HFFc6 (cell line): ENCODE measurements at regions not wholly inside any gene's neighbourhood (a gene's known extent, or its start where the extent isn't known, plus 50 kb on each side); places are given as distances from the start of the nearest gene placed in this dataset.

Experiments used
- DNase-seq: peaks from one replicate; pipeline ENCODE4 v3.0.0-alpha.2; 2018
- H3K27ac Mint-ChIP-seq: 2 replicates; pipeline ENCODE4 v1.8.0; 2020; ENCODE audit warnings: mild to moderate bottlenecking, mixed read lengths
- H3K27me3 Mint-ChIP-seq: 2 replicates; pipeline ENCODE4 v1.8.0; 2021; ENCODE audit warnings: mild to moderate bottlenecking, moderate library complexity, mixed read lengths; ENCODE audit not compliant: insufficient read depth
- H3K36me3 Mint-ChIP-seq: 2 replicates; pipeline ENCODE4 v1.8.0; 2021; ENCODE audit warnings: low read depth, mixed read lengths
- H3K4me1 Mint-ChIP-seq: 2 replicates; pipeline ENCODE4 v1.8.0; 2020; ENCODE audit warnings: low read depth, mixed read lengths
- H3K4me3 Mint-ChIP-seq: 2 replicates; pipeline ENCODE4 v1.8.0; 2020; ENCODE audit warnings: mild to moderate bottlenecking, moderate library complexity, mixed read lengths
- H3K9me3 Mint-ChIP-seq: 2 replicates; pipeline ENCODE4 v1.8.0; 2020; ENCODE audit warnings: mild to moderate bottlenecking, mixed read lengths
- TF ChIP-seq, protein P1 (sequence below): fragments of 200-600 bp; sonication (generic); IDR thresholded peaks from 2 replicates; pipeline ENCODE4 v1.5.0; 2021; ENCODE audit warnings: antibody characterized with exemption, mild to moderate bottlenecking

DNA sequence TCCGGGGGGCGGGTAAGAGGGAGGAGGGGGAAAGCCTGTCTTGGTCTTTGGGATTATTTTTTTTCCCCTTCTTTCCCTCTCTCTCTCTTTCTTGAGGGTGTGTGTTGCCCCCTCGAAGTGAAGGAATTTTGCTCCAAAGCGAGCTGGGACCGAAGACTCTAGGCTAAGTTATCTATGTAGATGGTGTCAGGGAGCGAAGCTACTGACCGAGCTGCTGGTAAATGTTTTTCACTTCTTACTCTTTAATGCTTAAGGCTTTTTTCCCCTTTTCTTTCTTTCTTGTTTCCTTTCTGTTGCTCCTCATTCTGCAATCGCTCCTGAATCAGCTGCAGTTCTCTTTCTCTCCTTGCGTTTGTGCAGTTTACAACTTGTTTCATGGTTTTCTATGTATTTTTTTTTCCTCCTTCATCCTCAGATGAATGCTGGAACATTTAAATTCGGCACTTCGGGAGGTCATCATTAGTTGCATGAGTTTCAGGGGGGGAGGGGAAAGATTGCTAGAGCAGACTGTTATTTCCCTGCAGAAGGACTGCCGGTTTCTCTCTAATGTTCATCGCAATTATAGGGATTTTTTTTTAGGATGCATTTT is 1312.0 kb upstream of the WWC1 start:
- Mint-ChIP-seq H3K9me3 (peaks cover 26% of the 10 kb centered on the region), H3K36me3 (no peaks in the 10 kb centered on the region), H3K4me1 (no peaks in the 10 kb centered on the region), H3K27me3 (no peaks in the 10 kb centered on the region; the same call in 1 of the 2 replicates), H3K4me3 (no peak overlapping the region), H3K27ac (no peak overlapping the region)
- TF ChIP-seq, protein P1, sequence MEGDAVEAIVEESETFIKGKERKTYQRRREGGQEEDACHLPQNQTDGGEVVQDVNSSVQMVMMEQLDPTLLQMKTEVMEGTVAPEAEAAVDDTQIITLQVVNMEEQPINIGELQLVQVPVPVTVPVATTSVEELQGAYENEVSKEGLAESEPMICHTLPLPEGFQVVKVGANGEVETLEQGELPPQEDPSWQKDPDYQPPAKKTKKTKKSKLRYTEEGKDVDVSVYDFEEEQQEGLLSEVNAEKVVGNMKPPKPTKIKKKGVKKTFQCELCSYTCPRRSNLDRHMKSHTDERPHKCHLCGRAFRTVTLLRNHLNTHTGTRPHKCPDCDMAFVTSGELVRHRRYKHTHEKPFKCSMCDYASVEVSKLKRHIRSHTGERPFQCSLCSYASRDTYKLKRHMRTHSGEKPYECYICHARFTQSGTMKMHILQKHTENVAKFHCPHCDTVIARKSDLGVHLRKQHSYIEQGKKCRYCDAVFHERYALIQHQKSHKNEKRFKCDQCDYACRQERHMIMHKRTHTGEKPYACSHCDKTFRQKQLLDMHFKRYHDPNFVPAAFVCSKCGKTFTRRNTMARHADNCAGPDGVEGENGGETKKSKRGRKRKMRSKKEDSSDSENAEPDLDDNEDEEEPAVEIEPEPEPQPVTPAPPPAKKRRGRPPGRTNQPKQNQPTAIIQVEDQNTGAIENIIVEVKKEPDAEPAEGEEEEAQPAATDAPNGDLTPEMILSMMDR: no peak
- no peak for DNase-seq

DNA sequence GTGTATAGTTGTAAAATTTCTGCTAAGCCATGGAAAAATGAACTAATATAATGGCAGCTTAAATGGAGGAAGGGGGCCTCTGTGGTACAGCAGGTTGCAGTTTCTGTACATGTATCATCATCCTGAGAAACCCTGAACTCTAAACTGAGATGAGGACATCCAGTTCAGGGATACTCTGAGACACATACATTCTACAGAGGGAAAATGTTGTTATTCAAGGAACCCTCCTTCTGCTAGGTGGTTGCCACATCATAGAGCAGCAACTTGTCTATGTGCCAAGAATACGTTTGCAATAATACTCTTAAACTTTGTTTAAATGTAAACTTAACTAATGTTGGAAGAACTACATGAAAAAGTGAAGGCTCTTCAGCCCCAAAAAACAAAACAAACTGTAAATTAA is 1310.8 kb upstream of the WWC1 start:
- Mint-ChIP-seq H3K27me3 (no peaks in the 10 kb centered on the region; the same call in 1 of the 2 replicates), H3K36me3 (no peaks in the 10 kb centered on the region), H3K27ac (no peak overlapping the region), H3K4me3 (no peak overlapping the region), H3K4me1 (no peaks in the 10 kb centered on the region), H3K9me3 (peaks cover 21% of the 10 kb centered on the region)
- no peak for DNase-seq
- TF ChIP-seq, protein P1: no peak

DNA sequence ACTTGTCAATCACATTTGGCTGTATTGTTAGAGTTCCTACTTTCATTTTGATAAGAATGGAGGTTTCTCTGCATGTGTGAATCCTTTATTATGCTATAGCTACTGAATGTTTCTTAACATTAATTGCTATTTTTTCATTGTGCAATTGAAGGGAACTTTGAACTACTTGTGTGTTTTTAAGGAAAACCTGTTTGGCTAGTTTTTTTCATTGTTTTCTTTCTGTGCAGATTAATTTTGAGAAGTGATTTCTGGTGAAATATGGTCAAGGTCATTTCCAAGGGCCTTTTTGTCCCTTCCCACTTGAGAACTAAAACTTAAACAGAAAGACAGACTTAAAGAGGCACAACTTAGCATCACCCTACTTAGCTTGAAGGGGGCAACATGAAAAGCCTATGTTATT is 1309.2 kb upstream of the WWC1 start:
- no peaks in the 10 kb centered on the region for H3K36me3 Mint-ChIP-seq
- no peak overlapping the region for H3K4me3 Mint-ChIP-seq
- no peaks in the 10 kb centered on the region for H3K4me1 Mint-ChIP-seq
- no peak overlapping the region for H3K27ac Mint-ChIP-seq
- TF ChIP-seq, protein P1: no peak
- DNase-seq: no peak
- H3K27me3 Mint-ChIP-seq: no peaks in the 10 kb centered on the region; the same call in 1 of the 2 replicates
- peaks cover 8% of the 10 kb centered on the region for H3K9me3 Mint-ChIP-seq

DNA sequence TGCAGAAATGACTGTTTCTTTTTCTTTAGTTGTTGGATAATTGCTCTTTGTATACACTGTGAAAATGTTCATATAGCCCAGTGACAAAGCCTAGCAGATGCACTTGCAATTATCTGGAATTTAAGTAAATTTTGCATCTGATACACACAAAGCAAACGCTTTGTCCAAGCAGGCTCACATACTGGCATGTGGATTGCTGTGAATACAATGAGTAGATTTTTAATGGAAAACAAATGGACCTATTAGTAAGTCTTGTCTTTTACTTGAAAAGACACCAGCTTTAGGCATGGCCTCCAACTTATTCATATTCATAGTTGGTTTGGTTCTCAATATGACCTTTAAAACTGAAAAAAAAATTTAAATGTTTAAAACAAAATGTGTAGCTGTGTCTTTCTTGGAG is 1299.8 kb upstream of the WWC1 start:
- Mint-ChIP-seq H3K4me3 (no peak overlapping the region), H3K9me3 (peaks cover 30% of the 10 kb centered on the region), H3K4me1 (no peaks in the 10 kb centered on the region), H3K27me3 (no peaks in the 10 kb centered on the region), H3K27ac (no peak overlapping the region), H3K36me3 (peaks cover 4% of the 10 kb centered on the region; the same call in 1 of the 2 replicates)
- TF ChIP-seq, protein P1: no peak
- DNase-seq: no peak

DNA sequence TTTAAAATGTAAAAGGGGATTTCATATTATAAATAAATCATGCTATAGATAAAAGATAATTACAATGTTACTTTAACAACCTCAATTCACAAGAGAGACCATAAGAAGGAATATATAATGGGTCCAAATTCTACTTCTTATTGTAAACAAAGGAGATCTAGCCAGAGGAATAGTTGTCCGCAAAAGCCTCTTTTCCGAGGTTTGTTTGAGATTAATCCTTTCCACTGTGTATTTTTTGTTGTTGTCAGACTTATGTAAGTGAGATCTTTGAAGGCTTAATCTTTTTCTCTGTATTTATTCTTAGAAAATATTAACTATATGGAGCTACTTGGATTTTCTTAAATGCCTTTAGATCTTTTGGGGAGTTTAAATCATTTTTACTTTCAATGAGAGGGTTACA is 1299.3 kb upstream of the WWC1 start:
- Mint-ChIP-seq H3K9me3 (peaks cover 35% of the 10 kb centered on the region), H3K36me3 (peaks cover 4% of the 10 kb centered on the region; the same call in 1 of the 2 replicates), H3K27ac (no peak overlapping the region), H3K4me3 (no peak overlapping the region), H3K27me3 (no peaks in the 10 kb centered on the region), H3K4me1 (no peaks in the 10 kb centered on the region)
- TF ChIP-seq, protein P1: no peak
- DNase-seq: no peak
